Stomach (tissue), 8 donors: ENCODE measurements at regions not wholly inside any gene's neighbourhood (a gene's known extent, or its start where the extent isn't known, plus 50 kb on each side); places are given as distances from the start of the nearest gene placed in this dataset.
"Not testable (repeated sequence)": the region's sequence is repeated elsewhere in the genome, so short reads cannot be mapped to it uniquely, and the experiment has no call there.

ENCODE experiments used
- DNase-seq, 2 donors: peaks; one replicate each; pipeline versions ENCODE4 v3.0.0 to v3.0.0-alpha.2; 2013 to 2019
- H3K27ac ChIP-seq, 5 donors: fragments of 200-600 bp in 4 of 5; sonication (generic) in 4 of 5; one replicate each; pipeline ENCODE4 v1.5.1; 2013 to 2019; ENCODE audit warnings: mild to moderate bottlenecking in 1 of 5, moderate library complexity in 1 of 5
- H3K27me3 ChIP-seq, 3 donors: fragments of 200-600 bp; sonication (generic); one replicate each; pipeline ENCODE4 v1.5.1; 2017 to 2019; ENCODE audit warnings: mixed run types in 1 of 3
- H3K36me3 ChIP-seq, 4 donors: fragments of 200-600 bp; sonication (generic); 1 replicate in 3 of 4; 2 replicates in 1 of 4; pipeline ENCODE4 v1.5.1; 2016 to 2019
- H3K4me1 ChIP-seq, 4 donors: fragments of 200-600 bp; sonication (generic); one replicate each; pipeline ENCODE4 v1.5.1; 2016 to 2019
- H3K4me3 ChIP-seq, 4 donors: fragments of 200-600 bp; sonication (generic) in 3 of 4; one replicate each; pipeline ENCODE4 v1.5.1; 2016 to 2019; ENCODE audit warnings: mild to moderate bottlenecking in 1 of 4
- H3K9me3 ChIP-seq, 4 donors: fragments of 200-600 bp; sonication (generic); one replicate each; pipeline ENCODE4 v1.5.1; 2016 to 2019
- CTCF ChIP-seq, 7 experiments: fragments of 450-650 bp in 4 of 7; fragments of 200-600 bp in 3 of 7; sonication (generic) in 3 of 7; IDR thresholded peaks; one replicate each; pipeline ENCODE4 v1.5.1; 2016 to 2019; ENCODE audit warnings: antibody characterized with exemption in 7 of 7, control low read depth in 2 of 7, mild to moderate bottlenecking in 1 of 7
- EP300 ChIP-seq: sonication (generic); formaldehyde crosslinking; IDR thresholded peaks from one replicate; pipeline ENCODE4 v1.6.1; 2017; ENCODE audit warnings: antibody characterized with exemption
- POLR2A ChIP-seq, 4 donors: fragments of 450-650 bp; IDR thresholded peaks; one replicate each; pipeline ENCODE4 v1.6.1; 2016; ENCODE audit warnings: antibody characterized with exemption in 4 of 4, control low read depth in 2 of 4, mild to moderate bottlenecking in 1 of 4, moderate library complexity in 1 of 4
- POLR2AphosphoS5 ChIP-seq, 3 donors: sonication (generic); formaldehyde crosslinking; IDR thresholded peaks; one replicate each; pipeline ENCODE4 v1.6.1; 2016; ENCODE audit warnings: antibody characterized with exemption in 3 of 3
- WGBS, 5 donors: extraction: QIAGEN DNeasy Blood & Tissue Kit in 3 of 5; methylation state at CpG; one replicate each; pipeline versions ENCODE4 v1.1.5 to v1.1.7; 2013 to 2018; 5-methylcytosine and 5-hydroxymethylcytosine counted together
- intact Hi-C: fragments of 100-400 bp; cut with DNase I; formaldehyde crosslinking; loops from one replicate; pipeline ENCODE4 v1.15.1; 2023; ENCODE audit warnings: low total_unique reads
- donor health status: healthy with polysubstance abuse.
- donor health status: Bipolar disorder and iron deficiency.
- donor health status: healthy.

GRCh38 chr4:74567981-74568380, 123.0 kb downstream of the AREG start:
- peaks cover 0 to 11% (median 2%) of the 10 kb centered on the region in 4 donors for H3K9me3 ChIP-seq
- no peak overlapping the region for H3K27ac ChIP-seq
- no peaks in the 10 kb centered on the region for H3K36me3 ChIP-seq
- intact Hi-C loops = no loop called here
- TF ChIP-seq EP300 = no peak
- TF ChIP-seq POLR2A (IDR thresholded peaks at IDR 0.05) = no peak
- no peak for TF ChIP-seq CTCF (IDR thresholded peaks at IDR 0.05)
- no peak for TF ChIP-seq POLR2AphosphoS5 (IDR thresholded peaks at IDR 0.05)
- no peak overlapping the region for H3K4me3 ChIP-seq
- DNase-seq = no peak
- H3K4me1 ChIP-seq = peaks cover 0 to 4% (median 0%) of the 10 kb centered on the region in 4 donors
- 87 to 94% (median 90%) methylated on average over 4 of the region's 4 CpGs for WGBS, 5 donors
- H3K27me3 ChIP-seq = no peaks in the 10 kb centered on the region

- WGBS, 5 donors = 61 to 85% (median 80%) methylated on average over 3 of the region's 3 CpGs
- Histone ChIP-seq H3K36me3 (no peaks in the 10 kb centered on the region), H3K9me3 (peaks cover 0 to 11% (median 2%) of the 10 kb centered on the region in 4 donors), H3K4me1 (peaks cover 0 to 4% (median 0%) of the 10 kb centered on the region in 4 donors), H3K27ac (no peak overlapping the region), H3K27me3 (no peaks in the 10 kb centered on the region), H3K4me3 (no peak overlapping the region)
- TF ChIP-seq EP300 (no peak), POLR2A (IDR thresholded peaks at IDR 0.05) (no peak), POLR2AphosphoS5 (IDR thresholded peaks at IDR 0.05) (no peak), CTCF (IDR thresholded peaks at IDR 0.05) (no peak)
- no peak for DNase-seq
- intact Hi-C loops = no loop called here
Observed at GRCh38 chr4:74570095-74570494, 125.2 kb downstream of the AREG start.

GRCh38 chr4:74578329-74578728, 133.4 kb downstream of the AREG start:
- Histone ChIP-seq H3K27ac (no peak overlapping the region), H3K27me3 (no peaks in the 10 kb centered on the region), H3K36me3 (no peaks in the 10 kb centered on the region), H3K9me3 (no peaks in the 10 kb centered on the region), H3K4me3 (no peak overlapping the region), H3K4me1 (no peaks in the 10 kb centered on the region)
- no peak for TF ChIP-seq POLR2A (IDR thresholded peaks at IDR 0.05)
- TF ChIP-seq CTCF (IDR thresholded peaks at IDR 0.05) = no peak
- no peak for TF ChIP-seq POLR2AphosphoS5 (IDR thresholded peaks at IDR 0.05)
- TF ChIP-seq EP300 = no peak
- no peak for DNase-seq
- intact Hi-C loops = no loop called here

- WGBS, 5 donors = 90 to 96% (median 92%) methylated on average over 19 of the region's 19 CpGs
- H3K9me3 ChIP-seq, DNase-seq, H3K4me1 ChIP-seq, intact Hi-C loops, H3K27me3 ChIP-seq, H3K27ac ChIP-seq, H3K4me3 ChIP-seq, H3K36me3 ChIP-seq: not testable (repeated sequence)
Observed at GRCh38 chr4:74578865-74579264, 133.9 kb downstream of the AREG start.

GRCh38 chr4:74583089-74583700, 138.3 kb downstream of the AREG start:
- 0 to 59% (median 29%) methylated on average over 1 of the region's 1 CpG for whole genome bisulfite sequencing, 5 donors
- intact Hi-C loops = no loop called here
- Histone ChIP-seq H3K9me3 (no peaks in the 10 kb centered on the region), H3K27ac (no peak overlapping the region), H3K27me3 (no peaks in the 10 kb centered on the region), H3K4me1 (no peaks in the 10 kb centered on the region), H3K4me3 (no peak overlapping the region), H3K36me3 (no peaks in the 10 kb centered on the region)
- DNase-seq = no peak
- TF ChIP-seq CTCF (IDR thresholded peaks at IDR 0.05) (no peak), POLR2A (IDR thresholded peaks at IDR 0.05) (no peak), EP300 (no peak), POLR2AphosphoS5 (IDR thresholded peaks at IDR 0.05) (no peak)
